HL-60/S4 treated with phorbol 12-myristate 13-acetate at 8.2 ng/mL for 4 days and 3 days (cell line): ENCODE measurements at regions not wholly inside any gene's neighbourhood (a gene's known extent, or its start where the extent isn't known, plus 50 kb on each side); places are given as distances from the start of the nearest gene placed in this dataset.
"Not testable (repeated sequence)": the region's sequence is repeated elsewhere in the genome, so short reads cannot be mapped to it uniquely, and the experiment has no call there.

Experiments used
- in situ Hi-C: fragments of 300-500 bp; cut with MboI; formaldehyde crosslinking; loops from 2 replicates; pipeline ENCODE4 v1.15.0; 2022; ENCODE audit warnings: low sequenced_read_pairs

DNA sequence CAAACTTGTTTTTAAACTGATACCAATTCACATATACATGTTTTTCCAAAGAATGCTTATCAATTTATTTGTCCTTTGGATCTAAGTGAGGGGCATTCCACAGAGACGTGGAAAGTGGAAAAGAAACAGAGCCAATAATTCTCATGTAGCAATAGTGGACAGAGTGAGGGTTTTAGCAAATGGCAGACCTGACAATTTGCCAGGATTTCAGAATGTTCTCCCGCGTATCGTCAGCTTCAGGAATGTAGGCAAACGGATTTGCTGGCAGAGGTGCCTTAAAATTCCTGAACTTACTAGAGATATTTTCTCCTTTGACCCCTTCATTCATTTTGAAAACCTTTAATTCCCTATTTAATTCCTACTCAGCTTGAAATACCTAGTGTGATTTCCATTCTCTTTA lies 193.4 kb upstream of the CPHXL start:
- in situ Hi-C loops, result no loop called here

DNA sequence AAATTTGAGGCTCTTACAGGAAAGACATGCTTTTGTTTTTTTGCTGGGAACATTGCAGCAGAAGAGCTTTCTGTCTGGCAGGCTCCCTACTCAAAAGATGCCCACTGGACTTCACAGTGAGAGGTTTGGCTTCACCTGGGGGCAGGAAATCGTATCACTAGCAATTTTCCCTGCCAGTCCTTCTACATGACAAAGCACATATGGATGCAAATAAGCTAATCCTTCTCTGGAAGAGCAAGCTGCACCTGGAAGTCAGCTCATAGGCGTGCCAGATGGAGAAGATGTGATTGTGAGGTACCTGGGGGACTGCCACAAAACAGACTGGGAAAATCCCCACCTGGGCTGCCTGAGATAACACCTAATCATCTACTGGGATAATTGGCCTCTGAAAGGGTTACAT lies 195.0 kb upstream of the CPHXL start:
- in situ Hi-C loops, result no loop called here

DNA sequence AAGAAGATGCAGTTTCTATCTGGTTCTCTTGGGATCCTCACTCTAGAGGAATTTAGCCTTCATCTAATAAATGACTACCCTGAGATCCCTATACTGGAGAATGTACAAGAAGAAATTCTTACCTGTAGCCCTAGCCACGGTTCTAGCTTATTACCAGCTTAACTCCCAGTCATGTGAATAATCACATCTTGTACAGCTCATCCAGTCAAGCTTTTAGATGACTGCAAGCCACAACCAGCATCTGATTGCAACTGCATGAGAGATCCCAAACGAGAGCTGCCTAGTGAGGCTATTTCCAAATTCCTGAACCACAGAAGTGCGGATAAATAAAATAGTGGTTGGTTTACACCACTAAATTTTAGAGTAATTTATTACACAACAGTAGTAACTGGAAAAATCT lies 196.0 kb upstream of the CPHXL start:
- in situ Hi-C loops, result no loop called here

DNA sequence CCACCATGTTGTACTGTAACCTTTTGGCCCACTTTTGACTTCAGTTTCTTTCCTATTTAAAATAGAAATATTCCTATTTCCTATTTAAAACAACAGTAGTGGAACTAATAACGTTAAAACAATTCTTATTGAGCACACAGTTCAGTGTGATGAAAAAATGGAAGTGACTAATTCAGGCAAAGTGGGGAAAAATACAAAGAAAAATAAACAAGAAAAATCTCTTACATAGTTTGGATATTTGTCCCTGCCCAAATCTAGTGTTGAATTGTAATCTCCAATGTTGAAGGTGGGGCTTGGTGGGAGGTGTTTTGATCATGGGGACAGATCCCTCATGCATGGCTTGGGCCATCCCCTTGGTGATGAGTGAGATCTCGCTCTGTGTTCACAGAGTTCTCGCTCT lies 198.1 kb upstream of the CPHXL start:
- in situ Hi-C loops, result no loop called here

DNA sequence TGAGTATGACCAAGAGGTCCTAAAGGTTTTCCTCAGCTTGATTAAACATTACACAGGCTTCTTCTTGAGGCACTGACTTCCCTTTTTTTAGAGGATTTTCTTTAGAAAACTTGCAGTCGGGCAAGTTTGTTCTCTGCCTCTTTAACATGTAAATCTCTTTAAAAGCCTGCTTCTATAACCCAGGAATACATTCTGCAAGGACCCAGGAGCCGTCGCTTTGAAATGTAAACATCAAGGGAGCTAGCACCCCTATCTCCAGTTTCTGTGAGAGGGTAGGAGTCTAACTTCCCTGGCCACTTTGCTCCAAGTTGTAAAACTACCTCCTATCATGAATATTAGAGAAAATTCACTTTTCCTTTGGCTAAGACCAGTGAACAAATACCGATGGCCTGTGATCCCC lies 201.5 kb upstream of the CPHXL start:
- in situ Hi-C loops, result no loop called here

DNA sequence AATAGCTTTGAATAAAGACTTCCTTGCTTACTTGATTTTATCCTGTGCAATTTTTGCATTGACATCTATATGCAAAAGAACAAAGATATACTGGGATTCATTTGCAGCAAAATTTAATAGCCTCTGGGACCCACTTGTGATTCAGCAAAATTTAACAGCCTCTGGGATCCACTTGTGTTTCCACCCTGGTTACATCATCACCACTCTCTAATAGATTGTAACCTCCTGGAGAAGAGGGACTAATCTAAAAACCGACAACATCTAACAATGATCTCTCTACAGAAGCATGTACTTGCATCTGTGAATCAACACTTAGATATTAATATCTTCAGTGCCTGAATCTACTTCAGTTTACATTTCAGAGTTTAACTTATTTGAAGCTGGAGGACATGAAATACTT lies 202.0 kb upstream of the CPHXL start:
- in situ Hi-C loops, result no loop called here

DNA sequence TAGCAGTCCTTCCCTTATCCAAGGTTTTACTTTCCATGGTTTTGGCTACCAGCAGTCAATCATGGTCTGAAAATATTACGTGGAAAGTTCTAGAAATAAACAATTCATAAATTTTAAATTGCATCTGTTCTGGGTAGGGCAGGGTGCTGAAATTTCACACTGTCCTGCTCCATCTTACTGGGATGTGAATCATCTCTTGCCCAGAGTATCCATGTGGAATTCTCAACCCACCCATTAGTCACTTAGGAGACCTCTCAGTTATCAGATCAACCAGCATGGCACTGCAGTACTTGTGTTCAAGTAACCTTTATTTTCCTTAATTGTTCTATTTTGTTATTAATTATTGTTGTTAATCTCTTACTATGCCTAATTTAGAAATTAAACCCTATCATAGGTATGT lies 202.8 kb upstream of the CPHXL start:
- in situ Hi-C loops, result no loop called here

DNA sequence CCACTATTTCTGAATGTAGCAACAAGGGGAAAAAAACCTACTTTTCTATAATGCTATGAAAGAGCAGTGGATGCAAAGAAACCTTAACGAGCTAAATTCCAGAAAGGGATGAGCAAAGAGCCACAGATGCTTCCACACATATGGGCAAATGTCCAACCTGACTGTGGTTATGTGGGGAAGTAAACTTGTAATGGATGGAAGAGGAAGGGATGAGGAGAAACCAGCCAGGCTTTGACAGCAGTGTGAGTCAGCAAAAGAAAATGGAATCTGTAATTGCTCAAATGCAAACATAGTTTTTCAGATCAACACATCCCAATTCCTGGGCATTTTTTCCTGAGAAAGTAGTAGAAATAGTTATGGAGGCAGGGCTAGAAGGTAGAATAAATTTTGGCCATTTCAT lies 204.8 kb upstream of the CPHXL start:
- in situ Hi-C loops, result no loop called here

DNA sequence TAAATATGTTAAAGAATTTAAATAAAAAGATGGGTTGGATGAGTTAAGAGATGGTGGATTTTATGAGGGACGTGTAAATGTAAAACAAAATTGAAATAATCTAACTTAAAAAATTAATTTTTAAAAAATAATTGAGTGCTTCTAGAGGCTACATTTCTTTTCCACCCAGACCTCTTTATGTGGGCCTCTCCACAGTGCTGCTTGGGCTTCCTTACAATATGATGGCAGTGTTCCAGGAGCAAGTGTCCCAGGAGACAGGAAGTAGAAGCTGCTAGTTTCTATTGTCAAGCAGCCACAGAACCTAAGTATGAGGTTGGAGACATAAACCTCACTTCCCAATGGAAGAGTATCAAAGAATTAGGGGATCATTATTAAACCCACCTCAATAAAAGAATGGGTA lies 205.7 kb upstream of the CPHXL start:
- in situ Hi-C loops, result no loop called here

DNA sequence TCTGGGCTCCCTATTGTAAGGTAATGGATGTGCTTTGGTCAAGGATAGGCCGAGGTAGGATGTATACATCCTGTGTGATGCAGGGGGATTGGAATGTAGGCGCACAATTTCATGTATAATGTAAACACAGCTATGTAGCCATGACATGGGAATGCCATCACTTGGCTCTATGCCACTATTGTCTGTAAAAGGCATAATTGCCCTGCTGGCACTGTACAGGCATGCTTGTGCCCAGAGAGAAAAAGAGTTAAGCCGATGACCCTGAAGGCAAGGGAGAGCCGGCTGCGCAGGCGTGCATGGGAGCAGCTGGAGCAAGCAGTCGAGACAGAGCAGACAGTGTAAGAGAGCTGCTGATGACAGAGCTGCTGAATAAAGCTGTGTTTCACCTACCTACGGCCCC lies 212.5 kb upstream of the CPHXL start:
- in situ Hi-C loops, result no loop called here

DNA sequence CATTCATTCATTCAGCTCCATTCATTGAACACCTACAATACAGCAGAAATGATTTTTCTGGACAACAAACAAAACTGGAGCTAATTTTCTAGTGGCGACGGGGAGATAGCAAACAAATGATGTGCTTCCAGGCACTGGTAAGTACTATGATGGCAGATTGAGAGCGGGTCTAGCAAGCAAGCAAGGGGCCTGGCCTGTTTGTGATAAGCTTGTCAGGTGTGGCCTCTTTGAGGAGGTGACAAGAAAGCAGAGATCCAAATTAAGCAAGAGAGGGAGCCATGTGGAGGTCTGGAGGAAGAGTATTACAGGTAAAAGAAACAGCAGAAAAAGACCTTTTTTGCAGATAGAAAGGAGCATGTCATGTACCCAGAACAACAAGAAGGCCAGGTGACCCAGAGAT lies 216.1 kb upstream of the CPHXL start:
- in situ Hi-C loops, result no loop called here

DNA sequence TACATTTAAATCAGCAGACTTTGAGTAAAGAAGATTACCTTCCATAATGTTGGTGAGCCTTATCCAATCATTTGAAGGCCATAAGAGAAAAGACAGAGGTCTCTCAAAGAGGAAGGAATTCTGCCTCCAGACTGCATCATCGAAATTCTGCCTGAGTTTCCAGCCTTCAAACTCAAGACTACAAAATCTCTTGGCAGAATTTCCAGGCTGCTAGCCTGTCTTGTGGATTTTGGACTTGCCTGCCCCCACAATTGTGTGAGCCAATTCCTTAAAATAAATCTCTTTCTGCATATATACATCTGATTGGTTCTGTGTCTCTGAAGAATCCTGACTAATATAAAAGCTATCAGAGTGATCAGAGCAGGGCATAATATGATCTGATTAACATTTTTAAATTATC lies 216.6 kb upstream of the CPHXL start:
- in situ Hi-C loops, result no loop called here

DNA sequence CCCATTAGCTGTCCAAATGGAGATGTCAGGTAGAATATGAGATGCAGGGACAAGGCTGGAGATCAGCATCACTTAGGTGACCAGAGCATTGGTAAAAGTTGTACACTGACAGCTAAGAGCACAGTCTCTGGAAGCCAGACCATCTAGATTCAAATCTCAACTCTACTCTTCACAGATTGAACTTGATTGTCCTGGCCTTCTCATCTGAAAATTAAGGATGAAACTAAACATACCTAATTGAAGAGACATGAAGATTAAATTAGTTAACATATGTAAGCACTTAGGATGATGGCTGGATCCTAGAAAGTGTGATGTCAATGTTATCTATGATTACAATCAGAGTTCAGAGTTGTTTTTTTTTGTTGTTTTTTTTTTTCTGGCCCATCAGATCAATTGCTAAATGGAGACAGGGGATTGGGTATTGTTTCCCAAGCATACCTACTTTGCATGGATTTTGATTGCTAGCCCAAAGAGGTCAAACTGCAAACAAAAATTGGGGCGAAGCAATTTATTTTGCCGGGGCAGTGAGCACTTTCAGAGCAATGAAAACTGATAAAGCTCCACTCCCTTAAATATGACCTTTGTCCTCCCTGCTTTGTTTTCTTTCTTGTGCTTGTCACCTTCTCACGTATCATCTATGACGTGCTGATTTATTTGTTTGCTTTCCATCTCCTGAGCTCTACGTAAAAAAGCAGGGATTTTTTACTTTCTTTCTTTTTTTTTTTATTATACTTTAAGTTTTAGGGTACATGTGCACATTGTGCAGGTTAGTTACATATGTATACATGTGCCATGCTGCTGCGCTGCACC lies 217.6 kb upstream of the CPHXL start:
- in situ Hi-C loops, result no loop called here

DNA sequence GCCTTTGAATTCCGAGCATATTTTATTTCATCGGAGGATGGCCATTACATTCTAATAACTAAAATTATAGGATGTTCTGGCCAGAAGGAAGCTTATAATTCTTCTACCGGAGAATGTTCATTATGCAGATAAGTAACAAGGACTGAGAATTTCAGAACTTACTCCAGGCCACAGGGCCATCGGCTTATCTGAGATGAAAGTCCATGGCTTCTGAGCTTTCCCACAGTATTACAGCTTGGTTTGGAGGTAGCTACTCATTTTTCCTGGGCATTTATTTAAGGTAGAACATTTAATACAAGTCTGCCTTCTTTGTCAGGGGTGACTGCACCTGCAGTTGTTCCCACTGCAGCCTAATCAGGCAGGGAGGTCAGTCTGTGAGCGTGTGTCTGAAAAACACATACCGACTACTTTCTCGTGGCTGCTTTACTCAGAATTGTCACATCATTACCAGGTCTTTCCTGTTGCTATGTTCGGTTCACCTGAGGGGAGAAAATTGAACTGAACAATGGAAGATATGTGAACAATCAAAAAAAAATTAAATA lies 219.7 kb upstream of the CPHXL start:
- in situ Hi-C loops, result no loop called here

DNA sequence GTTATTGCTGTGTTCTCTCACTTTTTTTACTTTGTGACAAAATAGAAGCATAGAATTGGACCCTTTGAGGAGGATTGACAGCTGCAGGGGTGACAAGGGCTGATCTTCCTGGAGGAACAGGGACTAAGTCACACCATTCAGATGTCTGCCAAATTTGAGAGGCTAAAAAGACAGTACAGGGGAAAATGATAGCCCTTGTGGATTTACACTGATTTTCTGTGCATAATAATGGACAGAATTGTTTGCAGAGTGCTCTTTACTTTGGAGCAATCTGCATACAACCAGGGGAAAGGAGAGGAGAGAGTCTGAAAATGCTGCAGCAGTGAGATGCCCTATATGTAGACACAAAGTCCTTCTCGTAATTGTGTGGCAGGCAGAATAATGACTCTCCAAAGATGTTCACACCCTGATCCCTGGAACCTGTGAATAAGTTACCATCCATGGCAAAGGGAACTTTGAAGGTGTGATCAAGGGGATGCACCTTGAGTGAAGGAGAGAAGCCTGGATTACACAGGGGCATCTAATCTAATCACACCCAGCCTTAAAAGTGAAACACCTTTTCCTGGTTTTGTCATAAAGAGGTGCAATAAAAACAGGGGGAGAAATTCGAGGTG lies 221.4 kb upstream of the CPHXL start:
- in situ Hi-C loops, result no loop called here

DNA sequence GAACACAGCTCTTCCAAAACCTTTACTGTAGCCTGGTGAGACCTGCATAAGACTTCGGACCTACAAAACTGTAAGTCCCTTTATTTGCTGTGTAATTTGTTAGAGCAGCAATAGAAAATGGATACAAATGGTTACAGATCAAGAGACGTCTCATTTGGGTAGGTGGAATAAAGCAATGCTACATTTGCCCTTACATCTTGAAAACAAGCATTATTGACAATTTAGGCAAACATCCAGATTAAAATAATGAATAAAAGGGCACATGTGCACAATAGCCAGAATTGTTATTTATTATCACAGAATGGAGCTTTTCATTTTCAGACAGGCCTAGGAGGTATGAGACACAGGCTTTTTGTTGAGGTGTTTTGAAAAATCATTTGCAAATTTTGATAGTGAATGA lies 222.2 kb upstream of the CPHXL start:
- in situ Hi-C loops, result no loop called here

DNA sequence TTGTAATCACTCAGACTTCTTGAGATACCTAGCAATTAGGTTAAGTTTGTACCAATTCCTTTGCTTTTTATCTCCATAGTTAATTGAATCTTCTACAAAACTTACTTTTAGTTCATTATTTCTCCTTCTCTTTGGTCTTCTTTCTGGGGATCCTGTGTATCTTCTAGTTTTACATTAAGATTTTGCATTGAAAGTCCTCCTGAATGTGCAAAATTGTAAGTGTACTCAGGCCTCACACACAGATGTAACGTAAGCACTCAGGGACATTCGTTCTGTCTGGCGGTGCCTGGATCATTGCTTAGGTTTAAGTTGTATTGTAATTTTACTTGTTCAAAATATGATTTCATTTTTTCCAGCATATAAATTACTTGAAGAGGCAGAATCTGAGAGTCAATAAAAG lies 222.6 kb upstream of the CPHXL start:
- in situ Hi-C loops, result no loop called here

DNA sequence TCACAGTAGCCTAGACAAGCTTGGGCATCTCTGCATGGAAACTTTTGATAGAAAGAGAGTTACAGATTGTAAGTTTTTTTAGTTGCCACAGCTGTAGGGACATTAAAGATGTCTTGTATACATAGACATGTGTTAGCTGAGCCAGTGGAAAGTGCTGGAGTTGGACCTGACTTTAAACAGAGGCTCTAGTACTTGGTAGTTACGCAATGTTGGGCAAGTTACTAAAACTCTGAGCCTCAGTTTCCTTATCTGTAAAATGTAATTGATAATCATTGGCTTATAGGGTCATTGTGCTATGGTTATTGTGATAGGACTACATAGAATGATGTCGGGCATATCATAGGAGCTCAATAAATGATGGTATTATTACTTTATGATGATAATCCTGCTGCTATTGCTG lies 225.8 kb upstream of the CPHXL start:
- in situ Hi-C loops, result no loop called here

DNA sequence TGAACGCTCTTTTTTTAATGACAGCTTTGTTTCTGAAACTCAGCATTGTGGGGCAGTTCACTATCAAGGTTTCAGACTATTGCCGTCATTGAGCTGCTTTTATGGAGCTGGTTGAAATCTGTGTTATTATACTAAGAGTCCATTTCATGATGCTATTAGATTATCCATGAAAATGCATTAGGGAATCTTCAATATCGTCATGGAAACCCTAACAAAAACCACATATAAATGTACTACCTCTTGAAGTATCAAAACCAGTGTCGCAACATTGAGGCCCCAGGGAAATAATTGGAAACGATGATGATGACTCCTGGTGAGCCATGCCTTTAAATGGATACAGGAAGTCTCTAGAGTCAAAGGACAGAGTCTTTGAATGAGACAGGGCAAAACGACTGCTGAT lies 231.6 kb upstream of the CPHXL start:
- in situ Hi-C loops, result no loop called here

DNA sequence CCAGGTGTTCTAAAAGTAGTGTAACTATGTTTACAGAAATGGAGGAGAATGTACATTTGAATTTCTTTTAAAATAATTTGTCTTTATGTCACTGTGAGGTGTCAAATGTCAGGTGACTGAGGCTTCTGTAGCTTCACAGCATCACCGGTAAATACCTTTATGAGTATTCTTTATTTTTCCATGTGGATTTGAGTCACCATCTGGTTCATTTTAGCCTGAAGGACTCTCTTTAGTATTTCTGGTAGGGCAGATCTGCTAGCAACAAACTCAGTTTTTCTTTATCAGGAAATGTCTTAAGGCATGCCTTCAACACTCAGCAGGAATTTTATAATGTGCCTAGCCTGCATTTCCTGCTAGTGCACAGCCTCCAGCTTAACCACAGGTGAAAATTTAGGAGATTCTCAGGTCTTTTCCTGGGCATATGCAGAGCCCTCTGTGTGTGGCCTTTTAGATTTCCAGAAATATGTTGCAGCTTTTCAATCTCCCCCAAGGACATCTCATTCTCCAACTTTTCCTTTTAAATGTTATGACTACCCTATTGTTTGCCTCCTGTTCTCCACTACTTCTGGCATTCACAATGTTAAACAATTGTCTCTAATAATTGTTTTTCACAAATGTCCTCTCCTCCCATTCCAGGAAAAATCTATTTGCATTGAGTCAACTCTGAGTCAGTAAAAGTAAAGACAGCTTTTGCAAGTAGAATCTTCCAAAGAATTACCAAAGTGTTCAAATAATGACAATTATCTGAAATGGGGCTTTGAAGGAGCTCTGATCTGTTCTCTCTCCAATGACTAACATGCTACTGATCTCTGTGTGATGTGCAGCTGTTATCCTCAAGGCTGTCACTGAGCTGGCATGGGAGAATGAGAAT lies 239.4 kb upstream of the CPHXL start:
- in situ Hi-C loops, result no loop called here

DNA sequence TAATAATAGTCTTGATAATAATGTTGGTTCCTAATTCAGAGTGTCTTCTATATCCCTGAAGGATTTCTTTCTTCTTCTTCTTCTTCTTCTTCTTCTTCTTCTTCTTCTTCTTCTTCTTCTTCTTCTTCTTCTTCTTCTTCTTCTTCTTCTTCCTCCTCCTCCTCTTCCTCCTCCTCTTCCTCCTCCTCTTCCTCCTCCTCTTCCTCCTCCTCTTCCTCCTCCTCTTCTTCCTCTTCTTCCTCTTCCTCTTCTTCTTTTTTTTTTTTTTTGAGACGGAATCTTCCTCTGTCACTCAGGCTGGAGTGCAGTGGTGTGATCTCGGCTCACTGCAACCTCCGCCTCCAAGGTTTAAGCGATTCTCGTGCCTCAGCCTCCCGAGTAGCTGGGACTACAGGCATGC lies 242.8 kb upstream of the CPHXL start:
- in situ Hi-C loops, result not testable (repeated sequence)

DNA sequence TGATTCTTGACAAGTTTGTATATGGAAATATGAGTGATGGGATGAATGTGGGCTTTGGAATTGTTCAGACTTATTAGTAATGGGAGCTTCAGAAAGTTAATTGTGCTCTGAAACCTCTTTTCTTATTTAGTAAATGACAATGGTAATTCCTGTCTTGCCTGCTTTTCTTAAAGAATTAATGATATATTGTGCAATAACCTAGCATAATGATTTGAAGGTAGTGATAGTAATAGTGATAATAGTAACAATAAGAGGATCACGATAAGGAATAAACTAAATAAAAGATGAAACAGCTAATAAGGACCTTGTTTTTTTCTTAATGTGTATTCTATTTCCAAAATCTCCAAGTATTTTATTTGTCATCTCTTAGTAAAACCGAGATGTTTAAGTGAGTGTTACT lies 245.0 kb upstream of the CPHXL start:
- in situ Hi-C loops, result no loop called here
